Ammon's horn (tissue), 1 donor: ENCODE measurements at regions not wholly inside any gene's neighbourhood (a gene's known extent, or its start where the extent isn't known, plus 50 kb on each side); places are given as distances from the start of the nearest gene placed in this dataset.

Source experiments
- DNase-seq: peaks from one replicate; pipeline ENCODE4 v3.0.0-alpha.2; 2016; ENCODE audit warnings: low spot score

- no peak for DNase-seq
These were observed 65.0 kb upstream of the IRF2BP2 start for GRCh38 chr1:234675006-234675405.

GRCh38 chr1:234674218-234674815 is 64.3 kb upstream of the IRF2BP2 start:
- no peak for DNase-seq

- no peak for DNase-seq
These were observed 62.6 kb upstream of the IRF2BP2 start for GRCh38 chr1:234672349-234673135.

GRCh38 chr1:234670967-234671626 is 61.1 kb upstream of the IRF2BP2 start:
- no peak for DNase-seq

- no peak for DNase-seq
These were observed 59.5 kb upstream of the IRF2BP2 start for GRCh38 chr1:234669499-234669898.

- no peak for DNase-seq
These were observed 58.6 kb upstream of the IRF2BP2 start for GRCh38 chr1:234668577-234668955.

- no peak for DNase-seq
These were observed 57.9 kb upstream of the IRF2BP2 start for GRCh38 chr1:234667600-234668576.

GRCh38 chr1:234666761-234667160 is 56.8 kb upstream of the IRF2BP2 start:
- DNase-seq, result no peak

GRCh38 chr1:234665975-234666605 is 56.1 kb upstream of the IRF2BP2 start:
- no peak for DNase-seq

GRCh38 chr1:234662148-234662547 is 52.2 kb upstream of the IRF2BP2 start:
- no peak for DNase-seq

- no peak for DNase-seq
These were observed 51.4 kb upstream of the IRF2BP2 start for GRCh38 chr1:234661317-234661928.

GRCh38 chr1:234660536-234661316 is 50.7 kb upstream of the IRF2BP2 start:
- no peak for DNase-seq
